ENCODE measurements at regions not wholly inside any gene's neighbourhood (a gene's known extent, or its start where the extent isn't known, plus 50 kb on each side); places are given as distances from the start of the nearest gene placed in this dataset.
A peak's percentile ranks its signal among the peaks of the same experiment; 100 is the strongest.

- intact Hi-C loops (cut with DNase I; ENCODE audit: low total_unique reads), result no loop called here
- TF ChIP-seq POLR2A (IDR thresholded peaks at IDR 0.05) (no peak), CTCF (IDR thresholded peaks at IDR 0.05) (no peak)
- 85% methylated on average over 9 of the region's 9 CpGs for WGBS, 2 donors
- no peak overlapping the region for H3K4me3 ChIP-seq (ENCODE audit: low read depth, poor library complexity, severe bottlenecking)
- DNase-seq (ENCODE audit: low spot score in 2 of 2), result peak in 1 of 2 donors; percentile 78
These were observed 109.7 kb upstream of the GLI2 start for GRCh38 chr2:120625865-120626560.

- intact Hi-C loops (cut with DNase I; ENCODE audit: low total_unique reads), result no loop called here
- no peak for TF ChIP-seq CTCF (IDR thresholded peaks at IDR 0.05)
- TF ChIP-seq POLR2A (IDR thresholded peaks at IDR 0.05), result no peak
- peak in 1 of 2 donors; percentile 34 for DNase-seq (ENCODE audit: low spot score in 2 of 2)
- H3K4me3 ChIP-seq (ENCODE audit: low read depth, poor library complexity, severe bottlenecking), result no peak overlapping the region
- 83 to 87% methylated on average over 6 of the region's 6 CpGs for WGBS, 2 donors
These were observed 109.1 kb upstream of the GLI2 start for GRCh38 chr2:120626566-120626965.

- no peak for TF ChIP-seq POLR2A (IDR thresholded peaks at IDR 0.05)
- TF ChIP-seq CTCF (IDR thresholded peaks at IDR 0.05), result no peak
- WGBS, 2 donors, result 89 to 95% methylated on average over 3 of the region's 3 CpGs
- no peak for DNase-seq (ENCODE audit: low spot score in 2 of 2)
- intact Hi-C loops (cut with DNase I; ENCODE audit: low total_unique reads), result no loop called here
- no peak overlapping the region for H3K4me3 ChIP-seq (ENCODE audit: low read depth, poor library complexity, severe bottlenecking)
These were observed 107.4 kb upstream of the GLI2 start for GRCh38 chr2:120628248-120628647.

- 89 to 95% methylated on average over 7 to 8 of the region's 8 CpGs for WGBS, 2 donors
- DNase-seq (ENCODE audit: low spot score in 2 of 2), result peak in 1 of 2 donors; percentile 75
- TF ChIP-seq CTCF (IDR thresholded peaks at IDR 0.05), result no peak
- no peak for TF ChIP-seq POLR2A (IDR thresholded peaks at IDR 0.05)
- H3K4me3 ChIP-seq (ENCODE audit: low read depth, poor library complexity, severe bottlenecking), result no peak overlapping the region
- intact Hi-C loops (cut with DNase I; ENCODE audit: low total_unique reads), result no loop called here
These were observed 106.3 kb upstream of the GLI2 start for GRCh38 chr2:120629241-120629895.

- no peak for TF ChIP-seq CTCF (IDR thresholded peaks at IDR 0.05)
- no peak for TF ChIP-seq POLR2A (IDR thresholded peaks at IDR 0.05)
- DNase-seq (ENCODE audit: low spot score in 2 of 2), result peak in 1 of 2 donors; percentile 79
- H3K4me3 ChIP-seq (ENCODE audit: low read depth, poor library complexity, severe bottlenecking), result no peak overlapping the region
- WGBS, 2 donors, result 67 to 74% methylated on average over 10 of the region's 10 CpGs
- intact Hi-C loops (cut with DNase I; ENCODE audit: low total_unique reads), result no loop called here
These were observed 105.5 kb upstream of the GLI2 start for GRCh38 chr2:120630031-120630701.
